ENCODE measurements at regions not wholly inside any gene's neighbourhood (a gene's known extent, or its start where the extent isn't known, plus 50 kb on each side); places are given as distances from the start of the nearest gene placed in this dataset.

GRCh38 chr4:124861761-124862160 is 149.2 kb upstream of the ANKRD50 start:
- WGBS (ENCODE audit: insufficient coverage): no CpG with 5 or more reads among the region's 3 CpGs
- no peaks in the 10 kb centered on the region for H3K36me3 Mint-ChIP-seq

GRCh38 chr4:124854968-124855367 is 142.4 kb upstream of the ANKRD50 start:
- Histone ChIP-seq H3K9ac (ENCODE audit: insufficient read depth, low read length, poor library complexity, severe bottlenecking) (no peak overlapping the region), H3K36me3 (replicated peaks in 1 of 2; ENCODE audit: control insufficient read depth in 1 of 2, insufficient read depth in 2 of 2, low read length in 2 of 2) (no peaks in the 10 kb centered on the region), H3K27ac (ENCODE audit: low read depth in 1 of 2, low read length in 2 of 2) (no peak overlapping the region), H2AFZ (ENCODE audit: insufficient read depth, low read depth, low read length, poor library complexity, severe bottlenecking) (no peak overlapping the region), H3K79me2 (ENCODE audit: insufficient read depth, low read length) (no peaks in the 10 kb centered on the region), H3K27me3 (ENCODE audit: control insufficient read depth in 2 of 2, insufficient read depth in 2 of 2, low read length in 2 of 2) (no peaks in the 10 kb centered on the region), H3K9me3 (replicated peaks in 1 of 2; ENCODE audit: control insufficient read depth in 1 of 2, insufficient read depth in 1 of 2, low read length in 2 of 2) (peaks cover 0 to 4% of the 10 kb centered on the region in 2 donors), H4K20me1 (ENCODE audit: insufficient read depth, low read length) (no peaks in the 10 kb centered on the region), H3K4me3 (replicated peaks in 1 of 3; ENCODE audit: low read depth in 2 of 3, low read length in 3 of 3) (no peak overlapping the region), H3K4me1 (ENCODE audit: control insufficient read depth in 1 of 2, insufficient read depth in 2 of 2, low read length in 2 of 2) (no peaks in the 10 kb centered on the region), H3K4me2 (replicated peaks; ENCODE audit: extremely low read depth, low read length, poor library complexity, severe bottlenecking) (no peak overlapping the region)
- H3K36me3 Mint-ChIP-seq: no peaks in the 10 kb centered on the region
- H3K27ac Mint-ChIP-seq: no peak overlapping the region
- no peaks in the 10 kb centered on the region for H3K4me1 Mint-ChIP-seq
- no peak for DNase-seq
- TF ChIP-seq CTCF (IDR thresholded peaks at IDR 0.05): no peak
- no peak overlapping the region for H3K4me3 Mint-ChIP-seq
- H3K27me3 Mint-ChIP-seq (ENCODE audit: low read depth in 3 of 3): no peaks in the 10 kb centered on the region
- H3K9me3 Mint-ChIP-seq: peaks cover 0 to 15% (median 7%) of the 10 kb centered on the region in 7 donors
- intact Hi-C loops (cut with micrococcal nuclease): no loop called here
- 100% methylated on average over 1 of the region's 3 CpGs for WGBS (ENCODE audit: insufficient coverage)

More at GRCh38 chr4:124861761-124862160, 149.2 kb upstream of the ANKRD50 start:
- no peak overlapping the region for H3K4me3 Mint-ChIP-seq
- H2AFZ ChIP-seq (ENCODE audit: insufficient read depth, low read depth, low read length, poor library complexity, severe bottlenecking): no peak overlapping the region
- no peak overlapping the region for H3K27ac ChIP-seq (ENCODE audit: low read depth in 1 of 2, low read length in 2 of 2)
- H3K4me3 ChIP-seq (replicated peaks in 1 of 3; ENCODE audit: low read depth in 2 of 3, low read length in 3 of 3): no peak overlapping the region
- intact Hi-C loops (cut with micrococcal nuclease): no loop called here
- DNase-seq: no peak
- H3K27me3 Mint-ChIP-seq (ENCODE audit: low read depth in 3 of 3): no peaks in the 10 kb centered on the region
- no peaks in the 10 kb centered on the region for H4K20me1 ChIP-seq (ENCODE audit: insufficient read depth, low read length)
- peaks cover 0 to 3% of the 10 kb centered on the region in 2 donors for H3K9me3 ChIP-seq (replicated peaks in 1 of 2; ENCODE audit: control insufficient read depth in 1 of 2, insufficient read depth in 1 of 2, low read length in 2 of 2)
- H3K27me3 ChIP-seq (ENCODE audit: control insufficient read depth in 2 of 2, insufficient read depth in 2 of 2, low read length in 2 of 2): no peaks in the 10 kb centered on the region
- H3K9ac ChIP-seq (ENCODE audit: insufficient read depth, low read length, poor library complexity, severe bottlenecking): no peak overlapping the region
- H3K9me3 Mint-ChIP-seq: peaks cover 4 to 8% (median 6%) of the 10 kb centered on the region in 7 donors
- no peak for TF ChIP-seq CTCF (IDR thresholded peaks at IDR 0.05)
- H3K4me2 ChIP-seq (replicated peaks; ENCODE audit: extremely low read depth, low read length, poor library complexity, severe bottlenecking): no peak overlapping the region
- peaks cover 1% of the 10 kb centered on the region for H3K4me1 Mint-ChIP-seq
- H3K27ac Mint-ChIP-seq: no peak overlapping the region
- H3K36me3 ChIP-seq (replicated peaks in 1 of 2; ENCODE audit: control insufficient read depth in 1 of 2, insufficient read depth in 2 of 2, low read length in 2 of 2): no peaks in the 10 kb centered on the region
- no peaks in the 10 kb centered on the region for H3K4me1 ChIP-seq (ENCODE audit: control insufficient read depth in 1 of 2, insufficient read depth in 2 of 2, low read length in 2 of 2)
- H3K79me2 ChIP-seq (ENCODE audit: insufficient read depth, low read length): no peaks in the 10 kb centered on the region
